T-helper 17 cell (primary cell): ENCODE measurements at regions not wholly inside any gene's neighbourhood (a gene's known extent, or its start where the extent isn't known, plus 50 kb on each side); places are given as distances from the start of the nearest gene placed in this dataset.
A peak's percentile ranks its signal among the peaks of the same experiment; 100 is the strongest.
"Not testable (repeated sequence)": the region's sequence is repeated elsewhere in the genome, so short reads cannot be mapped to it uniquely, and the experiment has no call there.

Experiments used
- ATAC-seq: fragments of 150-1000 bp; cut with Tn5 transposase; 2 replicates; pipeline ENCODE4 v1.10.0; 2021; ENCODE audit warnings: mild to moderate bottlenecking, moderate library complexity
- DNase-seq, 3 donors: peaks; one replicate each; pipeline versions ENCODE4 v3.0.0 to v3.0.0-alpha.2; 2020 to 2021
- H3K9me3 ChIP-seq: one replicate; pipeline ENCODE4 v1.7.0; 2013; ENCODE audit warnings: low read length, mild to moderate bottlenecking; ENCODE audit not compliant: control insufficient read depth, poor library complexity, severe bottlenecking
- H3K27ac Mint-ChIP-seq: one replicate; pipeline ENCODE4 v1.8.0; 2022; ENCODE audit warnings: mild to moderate bottlenecking, moderate library complexity, mixed read lengths
- H3K27me3 Mint-ChIP-seq: one replicate; pipeline ENCODE4 v1.8.0; 2022; ENCODE audit warnings: mixed read lengths
- H3K36me3 Mint-ChIP-seq: one replicate; pipeline ENCODE4 v1.8.0; 2022; ENCODE audit warnings: low read depth, mixed read lengths
- H3K4me1 Mint-ChIP-seq: one replicate; pipeline ENCODE4 v1.8.0; 2022; ENCODE audit warnings: mild to moderate bottlenecking, mixed read lengths
- H3K4me3 Mint-ChIP-seq: one replicate; pipeline ENCODE4 v1.8.0; 2022; ENCODE audit warnings: mild to moderate bottlenecking, moderate library complexity, mixed read lengths

- H3K9me3 ChIP-seq, ATAC-seq, H3K36me3 Mint-ChIP-seq, DNase-seq, H3K4me1 Mint-ChIP-seq, H3K27ac Mint-ChIP-seq, H3K4me3 Mint-ChIP-seq: not testable (repeated sequence)
- H3K27me3 Mint-ChIP-seq = peaks cover 14% of the 10 kb centered on the region
Observed at GRCh38 chr2:89130665-89131308, 439.3 kb downstream of the RPIA start.

DNA sequence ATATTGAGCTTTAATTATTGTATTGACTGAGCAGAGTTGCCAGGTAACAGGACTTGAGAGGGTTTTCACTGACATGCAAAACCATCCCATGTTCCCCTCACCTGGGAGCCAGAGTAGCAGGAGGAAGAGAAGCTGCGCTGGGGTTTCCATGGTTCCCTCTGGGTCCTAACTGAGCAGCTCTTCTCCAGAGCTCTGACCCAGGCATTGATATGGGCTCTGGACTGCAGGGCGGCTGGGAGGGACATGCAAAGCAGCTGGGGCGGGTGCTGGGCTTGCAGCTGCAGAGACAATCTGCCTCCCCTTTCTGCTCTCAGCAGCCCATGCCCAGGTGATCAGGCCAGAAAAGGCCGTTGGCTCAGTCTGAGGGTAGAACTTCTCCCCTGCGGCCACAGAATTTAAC lies 451.5 kb downstream of the RPIA start:
- H3K27me3 Mint-ChIP-seq = peaks cover 17% of the 10 kb centered on the region
- not testable (repeated sequence) for DNase-seq, H3K4me1 Mint-ChIP-seq, H3K27ac Mint-ChIP-seq, H3K4me3 Mint-ChIP-seq, H3K36me3 Mint-ChIP-seq, ATAC-seq, H3K9me3 ChIP-seq

- H3K27ac Mint-ChIP-seq, DNase-seq: not testable (repeated sequence)
Observed at GRCh38 chr2:89145342-89145741, 453.9 kb downstream of the RPIA start.

DNA sequence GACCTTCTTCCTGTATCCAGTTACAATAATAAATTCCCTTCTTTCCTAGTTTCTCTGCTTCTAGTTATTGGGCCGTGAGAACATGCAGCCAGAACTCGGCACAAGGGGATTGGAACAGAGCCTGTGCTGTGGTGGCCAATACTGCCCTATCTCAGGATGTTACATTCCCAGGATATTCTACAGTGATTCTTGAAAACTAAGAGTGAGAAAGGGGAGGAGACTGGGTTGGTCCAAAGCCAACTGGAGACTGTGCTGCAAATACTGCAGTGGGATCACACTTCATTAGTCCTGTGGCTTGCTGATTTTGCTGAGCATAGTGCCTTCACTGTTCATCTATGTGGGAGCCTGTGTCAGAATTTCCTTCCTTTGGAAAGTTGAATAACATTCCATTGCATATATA lies 456.8 kb downstream of the RPIA start:
- H3K9me3 ChIP-seq, H3K4me3 Mint-ChIP-seq, H3K4me1 Mint-ChIP-seq, DNase-seq, H3K36me3 Mint-ChIP-seq, ATAC-seq, H3K27ac Mint-ChIP-seq: not testable (repeated sequence)
- H3K27me3 Mint-ChIP-seq = peaks cover 27% of the 10 kb centered on the region

More at GRCh38 chr2:89145342-89145741, 453.9 kb downstream of the RPIA start:
- H3K4me1 Mint-ChIP-seq, ATAC-seq, H3K4me3 Mint-ChIP-seq, H3K9me3 ChIP-seq, H3K36me3 Mint-ChIP-seq: not testable (repeated sequence)
- H3K27me3 Mint-ChIP-seq = peaks cover 23% of the 10 kb centered on the region

DNA sequence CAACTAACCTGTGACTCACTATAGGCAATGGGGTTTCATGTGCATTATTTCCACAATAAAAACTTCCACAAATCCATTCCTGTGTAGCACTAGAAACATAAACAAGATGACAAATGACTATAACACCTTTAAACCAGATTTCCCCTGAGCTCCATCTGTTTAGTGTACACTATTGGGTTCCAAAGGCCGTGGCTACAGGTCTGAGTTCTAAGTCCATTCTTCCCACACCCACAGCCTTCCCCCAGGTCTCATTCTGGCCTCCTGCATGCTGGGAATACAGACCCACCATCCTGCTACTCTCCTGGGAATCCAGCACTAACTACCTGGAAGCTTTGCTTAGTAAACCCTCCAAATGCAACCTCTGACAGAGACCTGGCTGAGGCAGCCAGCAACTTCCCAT lies 460.2 kb downstream of the RPIA start:
- H3K4me3 Mint-ChIP-seq, H3K4me1 Mint-ChIP-seq, H3K36me3 Mint-ChIP-seq, H3K27ac Mint-ChIP-seq, DNase-seq, H3K9me3 ChIP-seq, ATAC-seq: not testable (repeated sequence)
- H3K27me3 Mint-ChIP-seq = peaks cover 27% of the 10 kb centered on the region

- ATAC-seq, H3K9me3 ChIP-seq, H3K4me1 Mint-ChIP-seq, DNase-seq, H3K4me3 Mint-ChIP-seq, H3K36me3 Mint-ChIP-seq, H3K27ac Mint-ChIP-seq: not testable (repeated sequence)
- H3K27me3 Mint-ChIP-seq = peaks cover 27% of the 10 kb centered on the region
Observed at GRCh38 chr2:89152501-89152900, 461.0 kb downstream of the RPIA start.

GRCh38 chr2:89153210-89153609 lies 461.7 kb downstream of the RPIA start:
- not testable (repeated sequence) for ATAC-seq, H3K27ac Mint-ChIP-seq, H3K4me1 Mint-ChIP-seq, H3K9me3 ChIP-seq, H3K4me3 Mint-ChIP-seq, DNase-seq, H3K36me3 Mint-ChIP-seq
- H3K27me3 Mint-ChIP-seq = peaks cover 20% of the 10 kb centered on the region

- not testable (repeated sequence) for DNase-seq, H3K4me3 Mint-ChIP-seq, H3K27ac Mint-ChIP-seq, H3K4me1 Mint-ChIP-seq, H3K36me3 Mint-ChIP-seq, H3K9me3 ChIP-seq
- peak; percentile 33 for ATAC-seq
- peaks cover 15% of the 10 kb centered on the region for H3K27me3 Mint-ChIP-seq
Observed at GRCh38 chr2:89154247-89154682, 462.8 kb downstream of the RPIA start.

DNA sequence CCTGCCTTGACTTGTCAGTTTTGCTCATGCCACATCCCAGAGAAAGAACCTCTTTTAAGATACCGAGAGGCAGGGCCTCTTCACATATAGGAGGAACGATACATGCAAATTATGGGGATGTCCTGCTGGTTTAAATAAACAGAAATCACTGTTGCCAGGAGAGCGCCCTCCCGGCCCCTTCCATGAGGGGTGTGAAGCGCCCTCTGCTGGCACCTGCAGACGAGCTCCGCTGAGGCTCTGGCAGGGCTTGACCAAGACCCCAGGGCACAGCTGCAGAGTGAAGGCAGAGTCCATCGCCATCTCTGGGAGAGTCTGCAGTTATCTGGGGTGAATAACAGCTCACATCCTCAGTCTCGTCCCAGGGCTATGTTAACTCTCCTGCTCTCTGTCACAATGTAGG lies 468.8 kb downstream of the RPIA start:
- not testable (repeated sequence) for H3K27ac Mint-ChIP-seq, ATAC-seq

GRCh38 chr2:89161626-89162025 lies 470.2 kb downstream of the RPIA start:
- not testable (repeated sequence) for ATAC-seq, DNase-seq, H3K27me3 Mint-ChIP-seq, H3K36me3 Mint-ChIP-seq, H3K27ac Mint-ChIP-seq, H3K4me1 Mint-ChIP-seq, H3K9me3 ChIP-seq, H3K4me3 Mint-ChIP-seq

More for the DNA sequence above, 468.8 kb downstream of the RPIA start:
- not testable (repeated sequence) for H3K4me3 Mint-ChIP-seq, DNase-seq, H3K36me3 Mint-ChIP-seq, H3K27me3 Mint-ChIP-seq, H3K9me3 ChIP-seq, H3K4me1 Mint-ChIP-seq

- not testable (repeated sequence) for H3K27ac Mint-ChIP-seq, H3K4me3 Mint-ChIP-seq, DNase-seq, H3K9me3 ChIP-seq, ATAC-seq, H3K4me1 Mint-ChIP-seq, H3K27me3 Mint-ChIP-seq, H3K36me3 Mint-ChIP-seq
Observed at GRCh38 chr2:89170506-89171173, 479.2 kb downstream of the RPIA start.

- H3K27ac Mint-ChIP-seq, H3K4me3 Mint-ChIP-seq, H3K9me3 ChIP-seq, H3K4me1 Mint-ChIP-seq, ATAC-seq, H3K27me3 Mint-ChIP-seq, DNase-seq, H3K36me3 Mint-ChIP-seq: not testable (repeated sequence)
Observed at GRCh38 chr2:89171174-89171519, 479.7 kb downstream of the RPIA start.

GRCh38 chr2:89177004-89177403 lies 485.5 kb downstream of the RPIA start:
- not testable (repeated sequence) for H3K27me3 Mint-ChIP-seq, H3K36me3 Mint-ChIP-seq, ATAC-seq, H3K4me3 Mint-ChIP-seq, H3K9me3 ChIP-seq, H3K27ac Mint-ChIP-seq, H3K4me1 Mint-ChIP-seq, DNase-seq

- H3K27me3 Mint-ChIP-seq, H3K27ac Mint-ChIP-seq, H3K4me1 Mint-ChIP-seq, H3K36me3 Mint-ChIP-seq, H3K9me3 ChIP-seq, ATAC-seq, H3K4me3 Mint-ChIP-seq, DNase-seq: not testable (repeated sequence)
Observed at GRCh38 chr2:89182221-89182620, 490.7 kb downstream of the RPIA start.
